GM19452 (cell line): ENCODE measurements at regions not wholly inside any gene's neighbourhood (a gene's known extent, or its start where the extent isn't known, plus 50 kb on each side); places are given as distances from the start of the nearest gene placed in this dataset.
"Not testable (repeated sequence)": the region's sequence is repeated elsewhere in the genome, so short reads cannot be mapped to it uniquely, and the experiment has no call there.

Source experiments
- ATAC-seq: cut with Tn5 transposase; IDR thresholded peaks from one replicate; pipeline ENCODE4 v1.9.1; 2021; ENCODE audit not compliant: unreplicated experiment

GRCh38 chr3:27779176-27779575 is 57.1 kb upstream of the EOMES start:
- ATAC-seq = no peak

DNA sequence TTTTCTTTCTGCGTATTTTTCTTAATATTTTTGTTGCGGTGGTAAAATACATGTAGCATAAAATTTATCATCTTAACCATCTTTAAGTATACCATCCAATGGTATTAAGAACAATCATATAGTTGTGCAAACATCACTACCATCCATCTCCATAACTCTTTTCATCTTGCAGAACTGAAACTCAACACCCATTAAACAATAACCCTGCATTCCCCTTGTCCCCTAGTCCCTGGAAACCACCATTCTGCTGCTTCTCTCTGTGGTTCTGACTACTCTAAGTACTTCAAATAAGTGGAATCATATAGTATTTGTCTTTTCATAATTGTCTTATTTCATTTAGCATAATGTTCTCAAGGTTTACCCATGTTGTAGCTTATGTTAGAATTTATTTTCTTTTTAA is 67.3 kb upstream of the EOMES start:
- ATAC-seq = no peak

GRCh38 chr3:27791956-27792355 is 69.8 kb upstream of the EOMES start:
- no peak for ATAC-seq

GRCh38 chr3:27792869-27793268 is 70.7 kb upstream of the EOMES start:
- ATAC-seq = no peak

DNA sequence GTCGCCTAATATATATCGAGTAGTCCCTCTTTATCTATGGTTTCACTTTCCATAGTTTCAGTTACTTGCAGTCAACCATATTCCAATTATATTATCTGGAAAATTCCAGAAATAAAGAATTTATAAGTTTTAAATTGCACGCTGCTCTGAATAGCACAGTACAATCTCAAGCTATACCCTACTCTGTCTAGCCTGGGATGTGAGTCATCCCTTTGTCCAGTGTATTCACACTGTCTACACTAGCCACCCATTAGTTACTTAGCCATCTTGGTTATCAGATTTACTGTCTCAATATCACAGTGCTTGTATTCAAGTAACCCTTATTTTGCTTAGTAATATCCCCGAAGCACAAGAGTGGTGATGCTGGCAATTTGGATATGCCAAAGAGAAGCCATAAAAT is 72.1 kb upstream of the EOMES start:
- no peak for ATAC-seq

- no peak for ATAC-seq
These were observed 74.3 kb upstream of the EOMES start for GRCh38 chr3:27796365-27796875.

GRCh38 chr3:27797773-27798172 is 75.7 kb upstream of the EOMES start:
- ATAC-seq = no peak

DNA sequence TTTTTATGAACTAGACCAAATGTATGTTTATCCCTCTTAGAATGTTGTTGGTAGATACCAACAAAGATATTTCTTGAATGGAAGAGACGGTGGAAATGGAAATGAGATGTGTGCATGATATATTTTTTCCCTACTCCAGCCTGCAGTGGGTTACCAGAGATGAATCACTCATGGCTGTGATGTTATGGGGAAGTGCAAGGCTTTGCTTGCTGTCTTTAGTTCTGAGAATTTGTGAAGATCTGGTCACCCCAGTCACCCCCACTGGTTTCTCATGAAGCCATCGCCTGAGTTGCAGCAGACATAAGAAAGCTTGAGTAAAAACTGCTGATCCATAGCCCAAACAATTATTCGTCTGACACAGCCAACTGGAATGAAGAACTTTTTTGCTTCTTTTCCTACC is 78.1 kb upstream of the EOMES start:
- ATAC-seq = no peak

- no peak for ATAC-seq
These were observed 80.3 kb upstream of the EOMES start for GRCh38 chr3:27802425-27802824.

- ATAC-seq = no peak
These were observed 80.7 kb upstream of the EOMES start for GRCh38 chr3:27802849-27803248.

- no peak for ATAC-seq
These were observed 83.2 kb upstream of the EOMES start for GRCh38 chr3:27805282-27805681.

DNA sequence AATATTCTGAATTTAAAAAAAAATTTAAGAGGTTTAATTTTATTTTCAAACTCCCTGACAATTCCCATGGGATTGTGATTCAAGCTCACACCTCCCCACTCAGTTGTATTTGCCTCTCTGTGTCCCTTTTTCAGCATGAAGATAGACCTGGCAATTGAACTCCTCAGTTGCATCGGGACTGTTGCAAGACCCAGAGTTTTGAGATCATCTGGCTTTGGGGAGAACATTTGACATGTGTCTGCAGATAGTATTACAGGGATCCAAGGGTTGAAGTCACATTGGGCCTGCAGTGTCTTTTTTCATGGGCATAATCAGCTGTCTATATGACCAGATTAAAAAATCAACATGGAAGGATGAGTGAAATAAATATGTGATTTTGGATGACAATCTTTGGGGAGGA is 91.1 kb upstream of the EOMES start:
- no peak for ATAC-seq

- not testable (repeated sequence) for ATAC-seq
These were observed 99.5 kb upstream of the EOMES start for GRCh38 chr3:27821609-27822008.

- ATAC-seq = no peak
These were observed 102.4 kb upstream of the EOMES start for GRCh38 chr3:27824312-27825200.

GRCh38 chr3:27826448-27826847 is 104.3 kb upstream of the EOMES start:
- no peak for ATAC-seq

- ATAC-seq = no peak
These were observed 104.9 kb upstream of the EOMES start for GRCh38 chr3:27827041-27827440.

GRCh38 chr3:27840807-27841594 is 118.9 kb upstream of the EOMES start:
- ATAC-seq = no peak

- ATAC-seq = no peak
These were observed 122.0 kb upstream of the EOMES start for GRCh38 chr3:27844052-27844675.

- no peak for ATAC-seq
These were observed 125.6 kb upstream of the EOMES start for GRCh38 chr3:27847697-27848096.

DNA sequence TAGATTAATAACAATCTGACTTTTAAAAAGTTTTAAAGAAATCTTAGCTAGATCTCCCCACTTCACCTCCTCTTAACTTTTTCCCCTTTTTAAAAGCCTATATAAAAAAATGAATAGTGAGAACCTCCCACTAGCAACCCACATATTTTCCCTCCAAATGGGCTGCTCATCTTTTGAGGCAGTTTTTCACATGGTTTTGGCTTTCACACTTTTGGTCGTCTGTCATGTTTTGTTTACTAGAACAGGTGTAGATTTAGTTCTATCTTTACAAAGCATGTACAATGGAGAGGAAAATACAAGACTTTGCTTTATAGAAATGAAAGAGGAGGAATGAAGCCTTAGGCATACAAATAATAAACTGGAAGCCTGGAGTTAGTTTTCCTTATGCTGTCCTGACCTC is 126.7 kb upstream of the EOMES start:
- ATAC-seq = no peak

DNA sequence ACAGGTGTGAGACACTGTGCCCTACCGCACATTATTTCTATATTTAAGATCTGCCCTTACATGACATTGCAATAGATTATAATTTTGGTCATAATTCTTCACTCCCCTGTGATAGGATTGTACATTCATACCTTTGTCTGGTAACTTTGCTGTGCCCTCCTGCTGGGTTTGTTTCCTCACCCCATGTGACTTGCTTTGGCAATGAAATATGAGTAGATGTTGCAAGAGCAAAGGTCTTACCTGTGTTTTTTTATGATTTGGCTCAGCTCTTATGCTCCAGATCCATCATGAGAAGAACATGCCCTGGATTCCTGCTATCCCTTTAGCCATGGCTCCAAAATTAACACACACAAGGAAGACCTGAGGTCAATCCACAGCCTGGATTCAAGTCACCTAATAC is 137.7 kb upstream of the EOMES start:
- no peak for ATAC-seq
